ENCODE measurements at regions not wholly inside any gene's neighbourhood (a gene's known extent, or its start where the extent isn't known, plus 50 kb on each side); places are given as distances from the start of the nearest gene placed in this dataset.

DNA sequence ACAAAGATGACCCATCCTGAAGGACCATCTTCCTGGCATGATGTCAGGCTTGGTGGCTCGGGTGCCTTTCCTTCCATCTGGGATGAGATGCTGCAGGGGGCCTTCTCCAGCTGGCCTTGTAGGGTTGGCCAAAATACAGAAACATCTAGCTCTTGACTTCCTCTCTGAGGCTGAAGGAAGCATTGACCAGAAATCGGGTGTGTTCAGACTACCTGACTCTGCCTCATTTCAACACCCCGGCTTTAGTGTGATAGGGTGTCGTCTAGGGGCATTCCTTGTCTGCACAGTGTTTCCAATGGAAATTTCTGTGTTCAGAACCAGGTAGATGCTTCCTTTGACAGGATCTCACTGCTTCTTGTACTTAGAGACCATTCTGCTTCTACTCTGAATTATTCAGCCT lies 115.7 kb upstream of the SPRED2 start:
- Histone ChIP-seq H3K4me1 (peaks cover 0 to 11% (median 2%) of the 10 kb centered on the region in 4 donors), H3K9me3 (no peaks in the 10 kb centered on the region), H3K27me3 (no peaks in the 10 kb centered on the region), H3K4me3 (no peak overlapping the region), H3K27ac (no peak overlapping the region), H3K36me3 (no peaks in the 10 kb centered on the region)
- TF ChIP-seq POLR2A (IDR thresholded peaks at IDR 0.05): no peak
- no peak for DNase-seq

DNA sequence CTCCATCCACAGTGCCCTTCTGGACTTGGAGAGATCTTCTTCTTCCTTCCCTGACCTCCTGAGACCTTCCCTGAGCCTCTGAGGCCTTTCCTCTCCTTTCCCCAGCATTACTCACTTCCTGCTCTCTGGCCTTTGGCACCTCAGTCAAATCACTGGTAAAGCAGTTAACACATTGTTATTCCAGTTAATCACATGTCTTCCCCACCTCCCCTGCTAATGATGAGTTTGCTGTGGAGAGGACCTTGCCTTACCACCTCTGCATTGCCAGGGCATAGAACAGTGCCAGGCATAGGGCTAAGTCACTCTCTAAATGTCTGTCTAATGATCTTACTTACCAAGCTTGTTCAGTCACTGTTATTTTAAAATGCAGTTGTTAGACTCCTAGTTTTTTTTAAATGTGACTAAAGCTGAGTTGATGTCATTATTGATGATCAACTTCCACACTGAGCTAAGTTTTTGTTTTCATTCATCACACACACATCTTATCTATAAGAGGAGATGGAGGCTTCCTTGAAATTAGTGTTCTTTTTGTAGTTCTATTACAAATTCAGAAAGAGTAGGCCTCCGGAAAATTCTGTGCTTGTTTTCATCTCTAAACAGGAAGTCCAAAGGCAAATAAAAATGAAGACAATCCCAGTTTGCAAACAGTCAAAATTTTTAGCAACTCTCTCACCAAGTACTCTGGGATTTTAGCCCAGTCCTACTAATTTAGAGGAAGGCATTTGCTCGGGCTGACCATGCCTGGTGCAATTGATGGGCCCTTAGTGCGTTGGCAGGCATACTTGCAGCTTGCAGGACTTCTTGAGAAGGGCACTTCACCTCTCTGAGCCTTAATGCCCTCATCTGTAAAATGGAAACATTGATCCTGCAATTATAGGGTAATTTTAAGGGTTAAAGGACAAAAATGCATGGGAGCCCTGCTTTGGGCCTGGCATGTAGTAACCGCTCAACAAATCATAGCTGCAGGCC lies 113.7 kb upstream of the SPRED2 start:
- H3K36me3 ChIP-seq: no peaks in the 10 kb centered on the region
- peak in 1 of 3 donors; percentile 78 for DNase-seq
- H3K27ac ChIP-seq: peak overlapping the region in 3 of 4 donors; percentile 31 to 62 (median 39)

DNA sequence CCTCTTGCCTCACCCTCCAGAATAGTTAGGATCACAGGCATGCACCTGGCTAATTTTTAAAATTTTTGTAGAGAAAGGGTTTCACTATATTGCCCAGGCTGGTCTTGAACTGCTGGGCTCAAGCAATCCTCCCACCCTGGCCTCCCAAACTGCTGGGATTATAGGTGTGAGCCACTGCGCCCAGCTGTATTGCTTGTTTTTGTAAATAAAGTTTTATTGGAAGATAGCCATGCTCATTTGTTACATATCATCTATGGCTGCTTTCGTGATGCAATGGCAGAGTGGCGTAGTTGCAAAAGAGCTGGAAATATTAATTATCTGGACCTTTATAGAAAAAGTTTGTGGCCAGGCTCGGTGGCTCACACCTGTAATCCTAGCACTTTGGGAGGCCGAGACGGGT lies 109.4 kb upstream of the SPRED2 start:
- no peak for DNase-seq
- Histone ChIP-seq H3K27me3 (no peaks in the 10 kb centered on the region), H3K4me3 (no peak overlapping the region), H3K9me3 (no peaks in the 10 kb centered on the region), H3K27ac (no peak overlapping the region), H3K4me1 (peaks cover 0 to 11% (median 2%) of the 10 kb centered on the region in 4 donors), H3K36me3 (no peaks in the 10 kb centered on the region)
- no peak for TF ChIP-seq POLR2A (IDR thresholded peaks at IDR 0.05)
- TF ChIP-seq, protein P1, sequence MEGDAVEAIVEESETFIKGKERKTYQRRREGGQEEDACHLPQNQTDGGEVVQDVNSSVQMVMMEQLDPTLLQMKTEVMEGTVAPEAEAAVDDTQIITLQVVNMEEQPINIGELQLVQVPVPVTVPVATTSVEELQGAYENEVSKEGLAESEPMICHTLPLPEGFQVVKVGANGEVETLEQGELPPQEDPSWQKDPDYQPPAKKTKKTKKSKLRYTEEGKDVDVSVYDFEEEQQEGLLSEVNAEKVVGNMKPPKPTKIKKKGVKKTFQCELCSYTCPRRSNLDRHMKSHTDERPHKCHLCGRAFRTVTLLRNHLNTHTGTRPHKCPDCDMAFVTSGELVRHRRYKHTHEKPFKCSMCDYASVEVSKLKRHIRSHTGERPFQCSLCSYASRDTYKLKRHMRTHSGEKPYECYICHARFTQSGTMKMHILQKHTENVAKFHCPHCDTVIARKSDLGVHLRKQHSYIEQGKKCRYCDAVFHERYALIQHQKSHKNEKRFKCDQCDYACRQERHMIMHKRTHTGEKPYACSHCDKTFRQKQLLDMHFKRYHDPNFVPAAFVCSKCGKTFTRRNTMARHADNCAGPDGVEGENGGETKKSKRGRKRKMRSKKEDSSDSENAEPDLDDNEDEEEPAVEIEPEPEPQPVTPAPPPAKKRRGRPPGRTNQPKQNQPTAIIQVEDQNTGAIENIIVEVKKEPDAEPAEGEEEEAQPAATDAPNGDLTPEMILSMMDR (IDR thresholded peaks at IDR 0.05): no peak

More for the DNA sequence above, 113.7 kb upstream of the SPRED2 start:
- no peaks in the 10 kb centered on the region for H3K27me3 ChIP-seq
- H3K4me1 ChIP-seq: peaks cover 0 to 11% (median 2%) of the 10 kb centered on the region in 4 donors
- TF ChIP-seq, protein P1 (IDR thresholded peaks at IDR 0.05): no peak
- TF ChIP-seq POLR2A (IDR thresholded peaks at IDR 0.05): no peak
- H3K9me3 ChIP-seq: no peaks in the 10 kb centered on the region
- H3K4me3 ChIP-seq: no peak overlapping the region

DNA sequence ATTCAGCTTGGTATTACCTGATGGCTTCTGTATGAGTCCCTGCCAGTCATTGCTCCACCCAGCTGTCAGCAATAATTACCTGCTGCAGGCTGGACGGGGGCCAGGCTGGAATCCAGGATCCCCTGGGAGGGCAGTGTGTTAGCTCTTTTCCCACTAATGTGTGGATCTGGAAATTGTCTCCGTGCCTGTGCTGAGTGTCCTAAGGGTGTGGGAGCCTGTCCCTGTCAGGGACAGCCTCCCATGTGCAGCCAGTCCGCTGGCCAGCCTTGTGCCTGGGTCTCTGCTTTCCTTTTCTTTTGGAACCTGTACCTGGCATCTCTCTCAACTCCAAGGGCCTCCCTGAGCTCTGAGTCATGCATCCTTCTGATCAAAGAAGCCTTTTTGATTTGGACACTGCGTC lies 107.2 kb upstream of the SPRED2 start:
- Histone ChIP-seq H3K36me3 (no peaks in the 10 kb centered on the region), H3K9me3 (no peaks in the 10 kb centered on the region), H3K27me3 (no peaks in the 10 kb centered on the region), H3K4me1 (no peaks in the 10 kb centered on the region), H3K4me3 (no peak overlapping the region), H3K27ac (no peak overlapping the region)
- no peak for DNase-seq
- no peak for TF ChIP-seq POLR2A (IDR thresholded peaks at IDR 0.05)
- TF ChIP-seq, protein P1 (IDR thresholded peaks at IDR 0.05): no peak

DNA sequence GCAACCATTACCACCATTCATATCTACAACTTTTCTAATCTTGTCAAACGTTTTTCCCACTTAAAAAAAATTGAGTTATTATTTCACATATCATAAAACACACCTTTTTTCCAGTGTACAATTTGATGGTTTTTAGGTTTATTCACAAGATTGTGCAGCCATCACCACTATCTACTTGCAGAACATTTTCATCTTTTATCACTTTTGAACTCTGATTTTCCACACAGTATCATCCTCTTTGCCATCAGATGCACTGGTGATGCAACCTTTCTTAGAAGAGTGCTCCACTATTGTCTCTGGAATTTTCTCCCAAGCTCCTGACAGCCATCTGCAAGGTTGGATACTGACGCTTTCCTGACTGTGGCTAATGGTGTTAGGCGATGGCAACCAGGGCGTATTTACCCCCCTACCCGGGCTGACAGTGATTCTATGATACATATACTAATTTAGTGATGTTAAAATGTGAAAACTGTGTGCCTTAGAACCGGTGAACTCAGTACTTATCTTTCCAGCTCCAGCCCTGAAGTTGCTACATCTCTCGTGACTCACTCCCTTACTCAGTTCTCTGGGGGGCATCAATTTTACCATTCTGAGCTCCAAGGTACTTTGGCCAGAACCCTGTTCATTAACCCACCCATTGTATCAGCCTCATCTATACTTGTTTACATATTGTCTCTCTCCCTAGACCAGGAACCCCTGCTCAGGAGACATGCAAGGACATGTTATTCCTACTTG lies 105.4 kb upstream of the SPRED2 start:
- no peaks in the 10 kb centered on the region for H3K27me3 ChIP-seq
- H3K27ac ChIP-seq: no peak overlapping the region
- no peaks in the 10 kb centered on the region for H3K36me3 ChIP-seq
- DNase-seq: no peak
- H3K9me3 ChIP-seq: no peaks in the 10 kb centered on the region
- H3K4me3 ChIP-seq: no peak overlapping the region
- TF ChIP-seq, protein P1 (IDR thresholded peaks at IDR 0.05): no peak
- TF ChIP-seq POLR2A (IDR thresholded peaks at IDR 0.05): no peak
- no peaks in the 10 kb centered on the region for H3K4me1 ChIP-seq

DNA sequence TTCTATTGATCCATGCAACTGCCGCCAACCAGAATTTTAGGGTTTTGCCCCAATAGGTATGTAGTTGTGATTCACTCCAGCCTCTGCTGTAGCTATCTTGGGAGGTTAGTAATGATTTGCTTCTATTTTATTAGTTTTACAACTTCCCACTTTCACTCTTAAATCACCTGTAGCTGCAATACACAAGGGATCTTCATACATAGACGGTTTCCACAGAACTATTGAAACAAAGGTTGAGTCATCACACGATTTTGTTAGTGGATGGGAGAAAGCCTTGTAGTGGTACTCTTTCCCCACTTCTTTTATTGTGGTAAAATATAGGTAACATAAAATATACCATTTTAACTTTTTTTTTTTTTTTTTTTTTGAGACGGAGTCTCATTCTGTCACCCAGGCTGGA lies 104.2 kb upstream of the SPRED2 start:
- H3K9me3 ChIP-seq: no peaks in the 10 kb centered on the region
- no peaks in the 10 kb centered on the region for H3K4me1 ChIP-seq
- H3K27me3 ChIP-seq: no peaks in the 10 kb centered on the region
- H3K36me3 ChIP-seq: no peaks in the 10 kb centered on the region
- no peak overlapping the region for H3K27ac ChIP-seq
- TF ChIP-seq POLR2A (IDR thresholded peaks at IDR 0.05): no peak
- TF ChIP-seq, protein P1 (IDR thresholded peaks at IDR 0.05): no peak
- DNase-seq: no peak
- no peak overlapping the region for H3K4me3 ChIP-seq

Data from Peyer's patch (tissue), 4 donors.